Neural crest cell (in vitro differentiated cells): ENCODE measurements at regions not wholly inside any gene's neighbourhood (a gene's known extent, or its start where the extent isn't known, plus 50 kb on each side); places are given as distances from the start of the nearest gene placed in this dataset.

Experiments
- DNase-seq: peaks from one replicate; pipeline ENCODE4 v3.0.0; 2021; ENCODE audit warnings: low read depth, mixed read lengths, low spot score
- H3K27ac Mint-ChIP-seq: one replicate; pipeline ENCODE4 v1.8.0; 2021; ENCODE audit warnings: mild to moderate bottlenecking, mixed read lengths; ENCODE audit not compliant: unreplicated experiment
- H3K27me3 Mint-ChIP-seq: 2 replicates; pipeline ENCODE4 v1.8.0; 2021; ENCODE audit warnings: low read depth, mild to moderate bottlenecking, mixed read lengths
- H3K36me3 Mint-ChIP-seq: 2 replicates; pipeline ENCODE4 v1.8.0; 2021; ENCODE audit warnings: low read depth, mild to moderate bottlenecking, mixed read lengths
- H3K4me1 Mint-ChIP-seq: 2 replicates; pipeline ENCODE4 v1.8.0; 2021; ENCODE audit warnings: mixed read lengths
- H3K4me3 Mint-ChIP-seq: one replicate; pipeline ENCODE4 v1.8.0; 2021; ENCODE audit warnings: mild to moderate bottlenecking, mixed read lengths
- H3K9me3 Mint-ChIP-seq: 2 replicates; pipeline ENCODE4 v1.8.0; 2021; ENCODE audit warnings: mixed read lengths
- CTCF ChIP-seq: fragments of 200-600 bp; sonication (generic); conservative IDR thresholded peaks from 2 replicates; pipeline ENCODE4 v1.5.0; 2021; ENCODE audit warnings: antibody characterized with exemption, mild to moderate bottlenecking

GRCh38 chr6:92069781-92070180 lies 1349.6 kb downstream of the EPHA7 start:
- Mint-ChIP-seq H3K36me3 (no peaks in the 10 kb centered on the region), H3K27me3 (no peaks in the 10 kb centered on the region), H3K9me3 (no peaks in the 10 kb centered on the region), H3K4me1 (no peaks in the 10 kb centered on the region), H3K27ac (no peak overlapping the region), H3K4me3 (no peak overlapping the region)
- no peak for DNase-seq
- no peak for TF ChIP-seq CTCF

GRCh38 chr6:92052513-92052912 lies 1366.8 kb downstream of the EPHA7 start:
- Mint-ChIP-seq H3K9me3 (no peaks in the 10 kb centered on the region), H3K36me3 (no peaks in the 10 kb centered on the region), H3K4me1 (peaks cover 4% of the 10 kb centered on the region), H3K27ac (no peak overlapping the region), H3K27me3 (no peaks in the 10 kb centered on the region), H3K4me3 (no peak overlapping the region)
- no peak for DNase-seq
- no peak for TF ChIP-seq CTCF

GRCh38 chr6:92050216-92050615 lies 1369.1 kb downstream of the EPHA7 start:
- TF ChIP-seq CTCF, result no peak
- Mint-ChIP-seq H3K27ac (no peak overlapping the region), H3K9me3 (no peaks in the 10 kb centered on the region), H3K36me3 (no peaks in the 10 kb centered on the region), H3K4me1 (peaks cover 4% of the 10 kb centered on the region), H3K4me3 (no peak overlapping the region), H3K27me3 (no peaks in the 10 kb centered on the region)
- no peak for DNase-seq

- no peaks in the 10 kb centered on the region for H3K36me3 Mint-ChIP-seq
- H3K9me3 Mint-ChIP-seq, result no peaks in the 10 kb centered on the region
- H3K4me3 Mint-ChIP-seq, result no peak overlapping the region
- no peak for DNase-seq
- H3K27ac Mint-ChIP-seq, result no peak overlapping the region
- peaks cover 4% of the 10 kb centered on the region for H3K4me1 Mint-ChIP-seq
- H3K27me3 Mint-ChIP-seq, result no peaks in the 10 kb centered on the region
- TF ChIP-seq CTCF, result no peak
These were observed 1371.5 kb downstream of the EPHA7 start for GRCh38 chr6:92047860-92048259.

- H3K4me1 Mint-ChIP-seq, result peaks cover 4% of the 10 kb centered on the region
- H3K4me3 Mint-ChIP-seq, result no peak overlapping the region
- DNase-seq, result no peak
- H3K9me3 Mint-ChIP-seq, result no peaks in the 10 kb centered on the region
- H3K36me3 Mint-ChIP-seq, result no peaks in the 10 kb centered on the region
- TF ChIP-seq CTCF, result no peak
- H3K27me3 Mint-ChIP-seq, result no peaks in the 10 kb centered on the region
- no peak overlapping the region for H3K27ac Mint-ChIP-seq
These were observed 1372.1 kb downstream of the EPHA7 start for GRCh38 chr6:92047152-92047850.
